ENCODE measurements at regions not wholly inside any gene's neighbourhood (a gene's known extent, or its start where the extent isn't known, plus 50 kb on each side); places are given as distances from the start of the nearest gene placed in this dataset.

DNA sequence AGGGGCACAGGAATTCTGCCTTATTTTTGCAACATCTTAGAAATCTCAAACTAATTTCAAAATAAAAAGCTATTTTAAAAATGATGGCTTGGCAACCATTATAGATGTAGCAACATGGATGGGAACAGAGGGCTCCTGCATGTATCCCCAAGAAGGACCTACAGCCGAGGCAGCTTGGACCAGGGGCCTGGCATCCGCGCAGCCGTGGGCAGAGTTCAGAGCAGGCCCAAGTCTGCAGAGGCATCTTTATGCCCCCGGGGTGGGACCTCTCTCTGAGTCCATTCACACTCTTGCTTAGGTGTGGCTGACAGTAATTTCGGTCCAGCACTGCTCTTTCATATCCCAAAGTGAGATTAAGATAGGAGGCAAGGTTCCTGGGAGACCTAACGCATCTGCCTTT, 425.8 kb upstream of the MYT1L start:
- DNase-seq = no peak

DNA sequence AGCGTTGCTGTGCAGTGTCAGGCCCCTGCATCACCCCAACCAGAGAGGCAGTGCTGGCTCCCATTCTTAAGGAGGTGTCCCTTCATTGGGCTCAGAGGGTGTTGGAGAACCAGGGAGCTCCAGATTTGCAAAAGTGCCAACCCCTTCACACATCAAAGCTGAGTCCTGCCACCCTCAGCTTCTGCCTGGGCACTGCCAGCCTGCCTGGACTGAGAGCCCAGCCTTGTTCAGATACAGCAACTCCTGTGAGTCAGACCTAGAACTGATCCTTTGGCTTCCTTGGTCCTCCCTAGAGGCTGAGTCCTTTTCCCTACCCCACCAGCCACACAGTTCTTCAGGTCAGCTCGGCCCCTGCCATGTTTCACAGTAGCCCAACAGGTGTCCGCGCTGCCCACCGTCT, 424.9 kb upstream of the MYT1L start:
- no peak for DNase-seq

DNA sequence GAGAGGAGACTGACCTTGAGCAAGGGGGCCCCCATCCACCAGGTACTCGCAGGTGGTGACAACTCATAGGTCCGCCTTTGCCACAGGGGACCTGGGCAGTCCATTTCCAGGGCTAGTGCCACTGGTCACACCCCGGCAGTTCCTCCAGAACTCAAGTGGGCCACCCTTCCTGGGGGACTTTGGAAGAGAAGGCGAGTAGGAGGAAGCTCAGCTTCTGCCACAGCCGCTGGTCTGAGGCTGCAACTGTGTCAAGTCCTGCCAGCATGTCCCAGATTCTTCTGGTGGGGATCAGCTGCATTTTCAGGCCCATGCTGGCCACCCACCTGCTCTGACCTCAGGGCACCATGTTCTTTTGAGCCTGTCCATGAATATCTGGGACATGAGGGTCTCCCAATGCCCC, 423.9 kb upstream of the MYT1L start:
- DNase-seq = no peak

DNA sequence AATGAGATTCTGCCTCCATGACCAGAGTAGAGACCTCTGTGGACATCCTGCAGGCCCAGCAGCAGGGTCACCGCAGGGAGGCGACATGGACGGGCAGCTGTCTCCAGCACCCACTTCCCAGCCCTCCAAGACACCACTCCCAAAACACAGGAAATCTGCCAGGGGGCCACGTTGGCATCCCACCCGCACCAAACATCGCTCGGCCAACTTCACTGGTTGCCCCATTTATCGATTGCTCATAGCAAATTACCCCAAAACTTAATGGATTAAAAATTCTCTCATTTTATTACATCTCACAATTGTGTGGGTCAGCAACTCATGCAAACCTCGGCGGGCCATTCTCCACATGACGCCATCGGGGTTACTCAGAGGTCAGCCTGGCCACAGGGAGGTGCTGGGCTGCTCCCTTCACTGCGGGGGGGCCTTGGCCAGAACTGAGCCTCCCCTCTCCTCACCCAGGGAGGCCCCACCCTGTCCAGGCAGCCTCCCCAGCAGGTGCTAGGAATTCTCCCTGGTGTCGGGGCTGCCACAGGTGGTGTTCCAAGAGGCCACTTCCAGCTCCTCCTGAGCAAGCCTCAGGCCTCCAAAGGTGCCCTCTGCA, 420.7 kb upstream of the MYT1L start:
- no peak for DNase-seq

DNA sequence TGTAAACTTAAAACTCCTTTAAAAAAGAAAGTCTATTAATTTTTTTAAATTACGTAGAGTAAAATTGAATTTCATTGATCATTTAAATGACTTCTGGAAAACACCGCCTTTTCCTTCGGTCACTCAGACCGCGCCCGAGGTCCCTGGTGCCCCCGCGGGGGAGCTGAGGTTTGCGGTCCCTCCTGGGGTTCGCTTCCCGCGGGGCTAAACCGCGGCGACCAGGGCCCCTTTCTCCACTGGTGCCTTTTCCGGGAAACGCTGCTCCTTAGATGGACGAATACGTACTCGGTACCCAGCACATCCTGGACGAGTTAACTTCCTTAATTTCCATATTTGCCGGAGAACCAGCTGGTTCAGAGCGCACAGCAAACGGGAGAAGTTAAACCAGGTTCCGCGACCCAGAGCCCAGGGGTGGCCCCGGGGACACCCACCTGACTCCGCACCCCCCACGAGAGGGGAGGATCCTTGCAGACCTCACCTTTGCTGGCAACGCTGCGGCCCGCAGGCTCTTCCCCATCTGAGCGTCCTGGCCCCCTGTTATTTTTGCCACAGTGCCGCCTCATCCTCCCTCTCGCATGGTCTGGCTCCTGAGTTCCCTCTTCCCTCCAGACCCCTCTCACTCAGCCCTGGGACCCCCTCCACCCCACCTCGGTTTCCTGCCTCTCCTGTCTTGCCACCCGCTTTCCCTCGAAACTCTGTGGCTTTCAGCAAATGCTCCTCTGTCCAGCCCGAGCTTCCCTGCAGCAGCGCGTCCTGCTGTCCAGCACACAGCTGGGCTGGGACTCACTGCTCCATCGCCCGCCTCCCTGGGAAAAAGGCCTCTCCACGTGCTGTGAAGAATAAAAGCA, 420.0 kb upstream of the MYT1L start:
- DNase-seq = no peak

DNA sequence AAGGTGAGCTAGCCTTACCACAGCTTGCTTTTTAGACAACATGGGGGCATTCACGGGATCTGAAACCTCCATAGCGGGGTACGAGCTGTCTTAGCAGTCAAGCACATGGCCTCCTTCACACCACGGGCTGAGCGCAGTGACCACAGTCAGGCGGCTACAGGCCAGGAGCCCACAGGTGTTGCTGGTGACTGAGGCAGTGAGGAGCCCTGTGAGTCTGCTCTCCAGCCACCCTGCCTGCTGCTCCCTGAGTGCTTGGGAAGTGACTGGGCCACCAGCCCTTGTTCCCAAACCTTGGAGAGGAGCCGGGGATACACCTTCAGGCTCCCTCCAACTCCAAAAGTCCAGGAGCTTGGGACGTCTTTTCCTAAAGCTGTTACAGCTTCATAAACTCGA, 418.1 kb upstream of the MYT1L start:
- DNase-seq = no peak

DNA sequence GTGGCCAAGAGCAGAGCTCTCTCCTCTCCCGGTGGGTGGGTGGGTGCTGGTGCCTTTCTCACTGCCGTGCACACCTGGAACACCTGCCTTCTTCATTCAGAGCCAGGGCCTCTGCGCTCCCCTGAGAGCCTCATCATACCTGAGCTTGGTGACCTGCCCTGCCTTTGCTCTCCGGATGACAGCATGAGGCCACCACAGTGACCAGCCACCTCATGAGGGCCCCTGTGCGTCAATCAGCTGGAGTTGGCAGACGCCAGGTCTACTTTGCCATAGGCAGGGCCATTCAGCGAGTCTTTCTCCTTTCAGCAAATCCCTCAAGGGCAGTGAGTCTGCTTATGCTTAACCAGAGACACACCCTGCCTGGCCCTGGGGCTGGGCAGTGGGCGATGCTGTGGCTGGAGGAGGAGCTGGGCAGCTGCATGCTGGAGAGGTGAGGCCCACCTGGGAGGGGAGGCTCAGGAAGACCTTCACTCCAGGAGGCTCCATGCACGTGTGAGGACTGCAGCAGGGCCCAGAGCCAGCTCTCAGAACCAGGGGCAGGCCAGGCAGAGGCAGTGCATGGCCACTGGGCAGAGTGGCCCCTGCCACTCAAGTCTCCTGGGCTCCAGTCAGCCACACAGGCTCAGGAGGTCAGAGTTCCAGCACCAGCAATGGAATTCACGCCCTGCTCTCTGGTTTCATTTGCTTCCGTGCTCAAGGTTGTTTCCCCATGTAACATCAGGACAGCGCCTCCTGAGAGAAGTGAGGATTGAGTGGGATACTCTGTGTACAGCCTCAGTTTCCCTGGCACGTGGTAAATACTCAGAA, 417.5 kb upstream of the MYT1L start:
- DNase-seq = no peak

DNA sequence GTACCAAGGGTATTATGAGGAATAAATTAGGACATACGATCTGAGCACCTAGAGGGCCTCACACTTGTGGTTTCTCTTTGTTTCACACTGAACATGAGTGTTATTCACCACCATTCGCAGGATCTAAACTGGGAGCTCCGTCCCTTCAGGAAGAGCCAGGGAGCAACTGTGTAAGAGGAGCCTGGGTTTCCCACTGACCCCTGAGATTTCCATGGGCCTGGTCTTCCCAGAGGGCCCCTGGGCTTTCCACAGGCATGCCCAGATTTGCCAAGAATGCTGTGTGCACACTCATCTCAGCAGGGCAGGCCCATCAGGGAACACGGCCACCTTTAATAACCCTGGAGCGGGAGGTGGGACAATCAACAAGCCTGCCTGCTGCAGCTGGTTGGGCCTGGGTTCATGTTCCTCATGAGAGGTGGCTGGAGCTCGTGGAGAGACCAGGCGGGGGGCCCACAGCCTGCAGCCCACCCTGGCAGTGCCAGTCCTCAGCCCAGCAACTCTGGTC, 416.8 kb upstream of the MYT1L start:
- DNase-seq = no peak

DNA sequence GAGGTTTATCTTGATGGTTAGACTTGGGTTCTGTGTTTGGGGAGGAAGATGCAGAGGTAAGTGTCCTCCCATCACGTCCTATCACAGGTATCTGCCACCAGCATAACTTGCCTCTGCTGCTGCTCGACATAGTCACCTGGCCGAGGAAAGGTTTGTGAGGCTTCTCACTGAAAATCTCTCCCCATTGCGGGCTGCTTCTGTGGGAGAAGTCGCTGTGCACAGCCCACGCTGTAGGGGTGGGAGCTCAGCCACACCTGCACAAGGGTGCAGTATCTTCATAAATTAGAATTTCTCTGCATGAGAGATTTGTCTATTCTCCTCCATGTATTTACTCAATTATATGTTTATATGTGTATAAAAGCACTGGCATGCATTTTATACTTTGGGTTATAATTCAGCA, 415.7 kb upstream of the MYT1L start:
- DNase-seq = no peak

DNA sequence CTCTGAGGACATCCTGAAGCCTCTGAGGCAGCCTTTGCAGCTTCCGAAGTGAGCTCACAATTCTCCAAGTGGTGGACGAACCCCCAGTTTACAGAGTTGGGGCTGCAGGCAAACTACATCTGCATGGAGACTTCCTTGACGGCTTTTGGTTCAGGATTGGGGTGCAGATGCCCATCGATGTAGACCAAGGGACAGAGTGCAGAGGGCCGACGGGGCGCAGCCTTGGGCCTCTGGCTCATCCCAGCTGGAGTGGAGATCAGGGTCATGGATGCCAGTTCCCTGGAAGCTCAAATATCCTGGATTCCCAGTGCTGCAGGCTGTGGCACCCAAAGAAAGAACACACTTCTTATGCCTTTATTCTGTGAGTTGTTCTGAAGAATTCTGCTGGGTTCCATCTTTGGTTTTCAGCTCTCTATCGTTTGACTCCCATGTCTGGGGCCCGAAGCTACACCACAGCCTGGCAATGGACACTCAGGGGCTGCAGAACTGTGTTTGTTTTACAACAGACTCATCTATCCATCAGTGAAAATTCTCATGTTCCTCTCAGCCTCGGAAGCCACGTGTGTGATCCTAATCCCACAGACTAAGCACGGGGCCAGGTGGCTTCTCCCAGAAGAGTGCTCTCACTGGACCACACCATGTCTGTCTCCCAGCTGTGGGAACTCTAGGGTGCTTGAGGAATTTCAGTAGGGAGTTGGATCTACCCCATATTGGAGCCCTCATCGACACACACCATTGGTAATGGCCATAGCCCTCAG, 414.1 kb upstream of the MYT1L start:
- no peak for DNase-seq

DNA sequence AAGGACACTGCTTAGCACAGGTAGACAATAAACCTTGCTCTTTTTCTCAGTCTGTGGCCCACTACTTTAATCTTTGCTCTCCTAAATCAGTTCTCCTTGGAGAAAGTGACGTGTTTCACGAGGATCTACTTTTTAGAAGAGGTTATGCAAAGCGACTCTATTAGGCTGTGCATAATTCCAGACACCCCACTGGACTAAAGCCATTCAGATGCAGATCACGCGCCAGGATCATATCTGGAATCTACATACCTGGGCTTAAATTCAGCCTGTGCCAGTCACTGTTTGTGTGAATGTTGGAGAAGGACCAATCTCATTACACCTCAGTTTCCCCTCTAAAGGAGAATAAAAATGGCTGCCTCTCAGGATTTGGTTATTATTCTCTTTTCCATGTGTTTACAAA, 413.0 kb upstream of the MYT1L start:
- DNase-seq = no peak

DNA sequence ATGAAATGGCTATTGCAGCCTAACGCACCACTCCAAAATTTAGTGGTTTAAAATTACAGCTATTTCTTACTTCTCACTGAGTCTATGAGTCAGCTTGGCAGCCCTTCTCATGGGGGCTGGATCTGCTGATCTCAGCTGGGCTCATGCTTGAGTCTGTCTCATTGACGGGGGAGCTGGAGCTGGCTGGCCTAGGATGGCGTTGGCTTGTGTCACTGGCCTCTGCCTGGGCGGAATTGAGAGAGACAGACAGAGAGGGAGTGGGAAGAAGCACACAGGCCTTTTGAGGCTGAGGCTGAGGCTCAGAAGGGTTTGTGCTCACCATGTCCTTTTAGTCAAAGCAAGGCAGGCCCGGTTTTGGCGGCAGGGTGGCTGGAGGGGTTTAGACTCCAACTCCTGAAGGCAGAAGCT, 412.1 kb upstream of the MYT1L start:
- no peak for DNase-seq

DNA sequence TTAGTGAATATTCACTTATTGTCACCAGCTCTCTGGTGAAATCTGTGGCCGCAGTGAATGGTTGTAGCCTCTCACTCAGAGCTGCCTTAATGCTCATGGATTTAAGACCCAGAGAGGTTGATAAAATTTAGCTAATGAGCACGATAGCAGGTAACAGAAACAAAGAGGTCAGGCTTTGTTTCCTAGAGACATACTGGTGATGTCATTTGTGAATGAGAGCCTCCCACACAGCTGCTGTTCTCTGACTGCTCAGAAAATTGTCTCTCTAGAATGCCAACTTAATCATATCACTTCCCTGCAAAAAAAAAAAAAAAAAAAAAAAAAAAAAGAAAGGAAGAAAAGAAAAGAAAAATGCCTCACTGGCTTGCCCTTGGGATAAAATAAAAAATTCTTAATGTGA, 411.7 kb upstream of the MYT1L start:
- no peak for DNase-seq

DNA sequence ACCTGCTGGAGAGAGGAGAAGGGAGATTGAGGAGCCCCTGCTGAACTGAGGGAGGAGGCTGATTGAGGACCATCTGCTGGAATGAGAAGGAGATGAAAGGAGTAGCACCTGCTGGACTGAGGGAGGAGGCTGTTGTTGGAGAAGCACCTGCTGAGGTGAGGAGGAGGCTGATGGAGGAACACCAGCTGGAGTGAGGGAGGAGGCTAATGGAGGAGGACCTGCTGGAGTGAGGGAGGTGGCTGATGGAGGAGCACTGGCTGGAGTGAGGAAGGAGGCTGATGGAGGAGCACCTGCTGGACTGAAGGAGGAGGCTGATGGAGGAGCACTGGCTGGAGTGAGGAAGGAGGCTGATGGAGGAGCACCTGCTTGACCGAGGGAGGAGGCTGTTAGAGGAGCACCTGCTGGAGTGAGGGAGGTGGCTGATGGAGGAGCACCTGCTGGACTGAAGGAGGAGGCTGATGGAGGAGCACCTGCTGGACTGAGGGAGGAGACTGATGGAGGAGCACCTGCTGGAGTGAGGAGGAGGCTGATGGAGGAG, 409.2 kb upstream of the MYT1L start:
- no peak for DNase-seq

DNA sequence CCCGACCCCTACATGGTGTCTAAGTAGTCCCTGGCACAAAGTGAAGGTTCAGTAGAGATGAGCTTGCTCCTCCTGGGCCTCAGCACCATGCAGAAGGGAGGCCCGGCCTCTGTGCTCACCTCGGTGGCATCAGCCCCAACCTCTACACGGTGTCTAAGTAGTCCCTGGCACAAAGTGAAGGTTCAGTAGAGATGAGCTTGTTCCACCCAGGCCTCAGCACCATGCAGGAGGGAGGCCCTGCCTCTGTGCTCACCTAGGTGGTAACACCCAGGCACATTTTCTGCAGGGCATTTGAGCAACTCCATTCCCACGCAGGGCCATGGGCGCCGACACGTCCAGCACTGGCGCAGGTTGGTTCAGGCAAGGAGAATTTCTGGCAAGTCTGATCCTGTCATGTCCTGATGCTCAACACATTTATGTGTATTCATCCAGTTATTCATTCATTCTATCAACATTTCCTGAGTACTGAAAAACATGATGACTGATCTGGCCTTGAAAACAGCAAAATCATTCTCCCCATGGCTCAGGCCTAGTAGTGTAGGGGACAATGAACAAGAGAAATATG, 408.2 kb upstream of the MYT1L start:
- DNase-seq = no peak

DNA sequence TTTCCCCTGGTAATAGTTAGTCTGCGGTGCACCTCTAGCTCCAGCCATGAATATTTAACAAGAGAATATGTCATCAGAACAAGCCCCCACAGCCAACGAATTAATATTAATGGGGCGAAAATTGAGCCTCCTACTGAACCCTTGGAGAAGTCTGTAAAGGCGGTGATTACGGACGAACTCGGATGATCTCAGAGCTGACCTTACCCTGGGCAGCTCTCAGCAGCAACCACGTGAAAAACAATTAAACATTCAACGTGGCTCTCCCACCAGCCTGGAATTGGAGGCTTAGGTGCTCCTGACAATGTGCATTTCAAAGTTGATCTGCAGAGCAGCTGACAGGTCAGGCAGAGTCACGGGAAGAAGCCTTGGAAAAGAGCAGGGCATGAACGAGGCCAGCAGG, 407.6 kb upstream of the MYT1L start:
- no peak for DNase-seq

DNA sequence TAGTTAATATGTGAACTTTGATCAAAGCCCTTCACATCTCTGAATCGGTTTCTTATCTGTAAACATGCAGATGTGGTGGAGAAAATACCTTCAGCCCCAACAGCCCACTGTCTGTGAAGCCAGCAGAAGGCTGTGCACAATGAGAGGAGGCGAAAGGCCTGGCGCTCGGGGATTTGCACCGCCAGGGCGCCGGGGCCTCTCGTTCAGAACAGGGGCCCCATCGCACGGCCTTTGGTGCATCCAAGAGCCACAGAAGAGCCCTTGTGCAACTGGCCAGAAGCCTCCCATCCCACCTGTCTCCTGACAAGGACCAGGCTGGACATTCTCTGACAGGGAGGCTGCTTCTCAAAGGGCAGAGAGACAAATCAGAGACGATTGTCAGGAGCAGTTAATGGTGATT, 407.2 kb upstream of the MYT1L start:
- no peak for DNase-seq

DNA sequence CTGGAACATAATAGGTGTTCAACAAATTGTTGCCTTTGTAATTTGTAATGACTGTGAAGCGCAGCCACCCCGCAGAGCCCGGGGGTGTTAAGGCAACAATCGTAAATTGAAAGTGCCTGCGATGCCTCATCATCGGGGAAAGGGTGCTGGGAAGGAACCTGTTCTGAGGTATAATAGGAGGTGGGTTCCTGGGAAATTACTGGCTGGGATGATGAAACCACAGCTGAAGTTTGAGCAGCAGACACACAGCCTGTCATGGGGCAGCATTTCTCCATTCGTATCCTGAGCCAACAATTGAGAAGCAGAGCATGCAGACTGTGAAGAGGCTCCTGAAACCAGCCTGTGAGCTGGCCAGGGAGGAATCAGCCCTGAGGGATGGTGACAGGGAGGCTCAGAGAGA, 404.0 kb upstream of the MYT1L start:
- DNase-seq = no peak

DNA sequence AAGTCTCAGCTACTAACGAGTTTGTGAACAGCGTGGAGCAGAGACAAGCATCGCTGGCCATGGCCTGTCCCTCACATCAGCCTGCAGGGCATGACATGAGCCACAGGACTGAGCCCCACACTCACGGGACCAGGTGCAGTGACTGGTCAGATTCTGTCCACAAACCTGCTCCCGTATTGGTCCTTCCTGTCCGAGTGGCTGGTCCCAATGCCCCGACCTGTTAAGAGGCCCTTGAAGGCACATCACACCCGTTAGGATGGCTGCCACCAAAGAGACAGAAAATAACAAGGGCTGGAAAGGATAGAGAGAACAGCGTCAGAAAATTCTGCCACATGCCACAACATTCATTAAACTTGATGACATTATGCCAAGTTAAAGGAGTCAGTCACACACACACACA, 403.2 kb upstream of the MYT1L start:
- DNase-seq = no peak

DNA sequence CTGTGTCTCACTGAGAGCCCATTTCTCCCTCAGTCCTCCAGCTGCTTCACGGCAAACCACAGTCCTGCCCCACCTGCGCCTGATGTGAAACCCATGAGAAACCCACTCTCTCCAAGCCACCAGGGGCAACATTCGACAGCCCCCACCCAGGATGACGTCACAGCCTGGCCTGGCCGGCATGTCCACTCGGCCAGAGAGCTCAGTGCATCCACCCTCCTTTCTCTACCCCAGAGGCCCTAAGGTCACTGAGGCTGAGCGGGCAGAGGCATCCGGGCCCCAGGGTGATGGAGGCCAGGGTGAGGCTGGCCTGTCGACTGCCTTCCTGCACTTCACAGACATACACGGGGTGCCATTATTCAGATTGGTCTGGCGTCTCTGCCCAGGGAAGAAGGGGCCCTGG, 402.7 kb upstream of the MYT1L start:
- DNase-seq = no peak

DNA sequence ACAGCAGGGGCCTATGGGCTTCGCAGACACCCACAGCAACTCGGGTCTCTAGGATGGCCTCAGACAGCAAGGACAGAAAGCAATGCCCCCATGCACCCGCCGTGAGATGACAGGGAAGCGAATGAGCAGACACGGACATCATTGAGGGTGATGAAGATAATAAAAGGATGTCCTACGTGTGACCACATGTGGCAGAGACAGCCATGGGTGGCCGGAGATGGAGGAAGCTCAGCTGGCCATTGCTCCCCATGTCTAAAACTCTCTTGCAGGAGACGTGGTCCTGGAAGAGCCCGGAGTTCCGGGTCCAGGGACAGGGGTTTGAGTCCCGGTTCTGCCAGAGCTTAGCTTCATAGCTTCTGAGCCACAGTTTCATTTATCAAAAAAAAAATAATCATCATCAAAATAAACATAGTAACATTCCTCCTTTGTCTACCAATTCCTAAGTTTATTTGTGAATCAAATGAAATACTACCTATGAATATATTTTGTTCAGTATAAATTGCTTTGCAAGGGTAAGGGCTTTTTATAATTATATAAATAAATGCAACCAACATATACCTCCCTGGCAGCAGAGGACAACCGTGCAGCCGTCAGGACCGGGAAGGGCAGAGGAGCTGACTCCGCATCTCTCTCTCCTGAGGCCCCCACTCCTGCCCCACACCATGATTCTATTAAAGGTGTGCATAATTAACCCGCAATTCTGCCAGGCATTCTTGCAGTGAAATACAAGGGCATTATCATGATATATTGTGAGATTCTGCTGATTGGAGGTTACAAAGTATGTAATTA, 401.4 kb upstream of the MYT1L start:
- no peak for DNase-seq
